ENCODE measurements at regions not wholly inside any gene's neighbourhood (a gene's known extent, or its start where the extent isn't known, plus 50 kb on each side); places are given as distances from the start of the nearest gene placed in this dataset.

DNA sequence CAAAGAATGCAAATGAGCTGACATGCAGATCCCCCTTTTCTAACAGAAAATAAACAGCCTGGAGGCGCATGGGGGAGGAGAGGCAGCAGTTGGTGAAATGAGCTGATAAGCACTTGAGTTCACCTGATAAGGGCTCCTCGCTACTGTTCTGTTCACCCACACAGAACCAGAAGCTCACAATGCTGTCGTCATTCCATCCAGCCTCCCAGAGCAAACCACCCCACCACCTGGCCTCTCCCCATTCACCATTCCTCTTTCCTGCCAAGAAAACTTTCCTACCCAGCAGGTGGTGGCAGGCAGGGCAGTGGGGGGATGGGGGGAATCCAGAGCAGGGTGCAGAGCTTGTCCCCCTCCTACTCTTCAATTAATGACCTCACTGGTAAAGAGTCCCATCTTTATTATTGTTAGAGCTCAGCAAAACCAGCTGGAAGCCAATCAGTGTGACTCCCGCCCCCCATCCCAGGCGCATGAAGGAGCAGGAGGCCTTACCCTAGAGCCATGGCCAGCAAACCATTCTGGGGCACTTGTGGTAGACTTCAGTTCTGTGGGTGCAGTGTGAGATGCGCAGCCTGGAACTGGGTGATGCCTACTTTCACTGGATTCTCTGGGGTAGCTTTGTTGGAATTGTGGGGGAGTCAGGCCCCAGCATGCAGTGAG lies 350.3 kb downstream of the ZIC3 start:
- TF ChIP-seq, protein P1, sequence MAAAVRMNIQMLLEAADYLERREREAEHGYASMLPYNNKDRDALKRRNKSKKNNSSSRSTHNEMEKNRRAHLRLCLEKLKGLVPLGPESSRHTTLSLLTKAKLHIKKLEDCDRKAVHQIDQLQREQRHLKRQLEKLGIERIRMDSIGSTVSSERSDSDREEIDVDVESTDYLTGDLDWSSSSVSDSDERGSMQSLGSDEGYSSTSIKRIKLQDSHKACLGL (CRISPR knock-in tag; IDR thresholded peaks at IDR 0.05; ENCODE audit: borderline replicate concordance, poor library complexity, severe bottlenecking), result no peak
- TF ChIP-seq, protein P2, sequence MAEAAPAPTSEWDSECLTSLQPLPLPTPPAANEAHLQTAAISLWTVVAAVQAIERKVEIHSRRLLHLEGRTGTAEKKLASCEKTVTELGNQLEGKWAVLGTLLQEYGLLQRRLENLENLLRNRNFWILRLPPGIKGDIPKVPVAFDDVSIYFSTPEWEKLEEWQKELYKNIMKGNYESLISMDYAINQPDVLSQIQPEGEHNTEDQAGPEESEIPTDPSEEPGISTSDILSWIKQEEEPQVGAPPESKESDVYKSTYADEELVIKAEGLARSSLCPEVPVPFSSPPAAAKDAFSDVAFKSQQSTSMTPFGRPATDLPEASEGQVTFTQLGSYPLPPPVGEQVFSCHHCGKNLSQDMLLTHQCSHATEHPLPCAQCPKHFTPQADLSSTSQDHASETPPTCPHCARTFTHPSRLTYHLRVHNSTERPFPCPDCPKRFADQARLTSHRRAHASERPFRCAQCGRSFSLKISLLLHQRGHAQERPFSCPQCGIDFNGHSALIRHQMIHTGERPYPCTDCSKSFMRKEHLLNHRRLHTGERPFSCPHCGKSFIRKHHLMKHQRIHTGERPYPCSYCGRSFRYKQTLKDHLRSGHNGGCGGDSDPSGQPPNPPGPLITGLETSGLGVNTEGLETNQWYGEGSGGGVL (CRISPR knock-in tag; IDR thresholded peaks at IDR 0.05), result no peak

All from K562 (cell line).